ENCODE measurements at regions not wholly inside any gene's neighbourhood (a gene's known extent, or its start where the extent isn't known, plus 50 kb on each side); places are given as distances from the start of the nearest gene placed in this dataset.

GRCh38 chr20:58596750-58597248 is 54.3 kb upstream of the STX16 start:
- Histone ChIP-seq H3K36me3 (ENCODE audit: control insufficient read depth in 1 of 2, insufficient read depth in 2 of 2, low read length in 2 of 2) (no peaks in the 10 kb centered on the region), H3K27ac (ENCODE audit: low read depth, low read length) (no peak overlapping the region), H3K9ac (ENCODE audit: low read length) (no peak overlapping the region), H2BK120ac (ENCODE audit: insufficient read depth, low read length, poor library complexity) (peak overlapping the region; percentile 20), H3K9me3 (ENCODE audit: insufficient read depth, low read depth, low read length) (no peaks in the 10 kb centered on the region), H3K79me1 (ENCODE audit: low read length) (no peaks in the 10 kb centered on the region), H3K23ac (ENCODE audit: low read length) (no peak overlapping the region), H2BK5ac (ENCODE audit: low read depth, low read length, poor library complexity) (no peak overlapping the region), H2AFZ (ENCODE audit: insufficient read depth, low read length, poor library complexity) (no peak overlapping the region), H3K4ac (ENCODE audit: low read depth, low read length) (no peak overlapping the region), H3K4me2 (ENCODE audit: low read length) (no peak overlapping the region), H3K4me1 (ENCODE audit: control insufficient read depth in 1 of 2, insufficient read depth in 2 of 2, low read length in 2 of 2) (peaks cover 0 to 8% of the 10 kb centered on the region in 2 experiments), H3K4me3 (ENCODE audit: low read depth, low read length) (no peak overlapping the region), H3K14ac (ENCODE audit: low read length) (no peak overlapping the region), H3K79me2 (ENCODE audit: control insufficient read depth, insufficient read depth, low read length, poor library complexity) (no peaks in the 10 kb centered on the region), H4K12ac (ENCODE audit: low read depth, low read length) (no peak overlapping the region), H2BK12ac (ENCODE audit: low read length) (no peak overlapping the region), H4K91ac (ENCODE audit: low read depth, low read length) (peak overlapping the region; percentile 26), H3K27me3 (ENCODE audit: insufficient read depth, low read length) (no peaks in the 10 kb centered on the region), H2AK5ac (ENCODE audit: low read length) (no peak overlapping the region), H4K8ac (ENCODE audit: low read depth, low read length) (no peak overlapping the region), H3K18ac (ENCODE audit: low read length) (no peak overlapping the region)
- WGBS (ENCODE audit: extremely low coverage, insufficient coverage, insufficient read length): no CpG with 5 or more reads among the region's 16 CpGs
- DNase-seq: no peak

DNA sequence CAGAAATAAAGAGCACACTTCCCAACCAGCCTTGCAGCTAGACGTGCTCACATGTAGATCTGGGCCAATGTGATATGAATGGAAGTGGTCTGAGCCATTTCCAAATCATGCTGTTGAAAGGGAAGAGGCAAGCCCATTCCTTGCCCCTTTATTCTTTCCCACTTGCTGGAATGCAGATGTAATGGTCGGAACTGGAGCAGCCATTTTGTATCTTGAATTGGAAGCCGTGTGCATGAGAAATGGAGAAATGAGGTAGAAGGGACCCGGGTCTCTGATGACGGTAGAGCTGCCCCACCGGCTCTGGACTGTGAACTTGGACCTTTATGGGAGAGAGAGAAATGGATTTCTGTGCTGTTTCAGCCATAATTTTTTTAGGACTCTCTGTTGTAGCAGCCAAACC is 54.8 kb upstream of the STX16 start:
- Histone ChIP-seq H4K8ac (ENCODE audit: low read depth, low read length) (no peak overlapping the region), H2BK12ac (ENCODE audit: low read length) (no peak overlapping the region), H4K91ac (ENCODE audit: low read depth, low read length) (no peak overlapping the region), H3K79me1 (ENCODE audit: low read length) (no peaks in the 10 kb centered on the region), H2BK120ac (ENCODE audit: insufficient read depth, low read length, poor library complexity) (no peak overlapping the region), H2BK5ac (ENCODE audit: low read depth, low read length, poor library complexity) (no peak overlapping the region), H3K18ac (ENCODE audit: low read length) (no peak overlapping the region), H3K9me3 (ENCODE audit: insufficient read depth, low read depth, low read length) (no peaks in the 10 kb centered on the region), H3K27me3 (ENCODE audit: insufficient read depth, low read length) (no peaks in the 10 kb centered on the region), H4K12ac (ENCODE audit: low read depth, low read length) (no peak overlapping the region), H3K4ac (ENCODE audit: low read depth, low read length) (no peak overlapping the region), H3K14ac (ENCODE audit: low read length) (no peak overlapping the region), H3K27ac (ENCODE audit: low read depth, low read length) (no peak overlapping the region), H2AK5ac (ENCODE audit: low read length) (no peak overlapping the region), H3K79me2 (ENCODE audit: control insufficient read depth, insufficient read depth, low read length, poor library complexity) (no peaks in the 10 kb centered on the region), H3K4me2 (ENCODE audit: low read length) (no peak overlapping the region), H3K9ac (ENCODE audit: low read length) (no peak overlapping the region), H3K4me1 (ENCODE audit: control insufficient read depth in 1 of 2, insufficient read depth in 2 of 2, low read length in 2 of 2) (peaks cover 0 to 8% of the 10 kb centered on the region in 2 experiments), H3K23ac (ENCODE audit: low read length) (no peak overlapping the region), H3K4me3 (ENCODE audit: low read depth, low read length) (no peak overlapping the region), H3K36me3 (ENCODE audit: control insufficient read depth in 1 of 2, insufficient read depth in 2 of 2, low read length in 2 of 2) (no peaks in the 10 kb centered on the region), H2AFZ (ENCODE audit: insufficient read depth, low read length, poor library complexity) (no peak overlapping the region)
- no peak for DNase-seq
- no CpG with 5 or more reads among the region's 6 CpGs for WGBS (ENCODE audit: extremely low coverage, insufficient coverage, insufficient read length)

DNA sequence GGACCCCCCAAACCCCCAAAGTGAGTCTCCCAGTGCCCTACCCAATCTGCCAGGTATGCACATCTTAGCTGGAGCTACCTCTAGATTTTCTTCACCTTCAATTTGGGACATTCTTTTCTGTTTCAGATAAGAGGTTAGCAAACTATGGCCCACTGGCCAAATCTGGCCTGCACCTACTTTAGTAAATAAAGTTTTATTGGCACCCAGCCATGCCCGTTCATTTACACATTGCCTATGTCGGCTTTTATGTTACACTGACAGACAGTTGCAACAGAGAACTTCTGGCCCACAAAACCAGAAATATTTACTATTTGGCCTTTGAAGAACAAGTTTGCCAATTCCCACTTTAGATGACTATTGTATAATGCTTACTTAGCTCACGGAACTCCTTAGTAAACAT is 55.9 kb upstream of the STX16 start:
- no peak overlapping the region for H2AFZ ChIP-seq (ENCODE audit: insufficient read depth, low read length, poor library complexity)
- no CpG with 5 or more reads among the region's 3 CpGs for WGBS (ENCODE audit: extremely low coverage, insufficient coverage, insufficient read length)
- H3K9me3 ChIP-seq (ENCODE audit: insufficient read depth, low read depth, low read length): no peaks in the 10 kb centered on the region
- H3K79me1 ChIP-seq (ENCODE audit: low read length): no peaks in the 10 kb centered on the region
- H3K4me3 ChIP-seq (ENCODE audit: low read depth, low read length): no peak overlapping the region
- no peak overlapping the region for H4K91ac ChIP-seq (ENCODE audit: low read depth, low read length)
- H3K27ac ChIP-seq (ENCODE audit: low read depth, low read length): no peak overlapping the region
- H3K4me2 ChIP-seq (ENCODE audit: low read length): no peak overlapping the region
- H3K27me3 ChIP-seq (ENCODE audit: insufficient read depth, low read length): no peaks in the 10 kb centered on the region
- H3K14ac ChIP-seq (ENCODE audit: low read length): no peak overlapping the region
- no peak overlapping the region for H4K12ac ChIP-seq (ENCODE audit: low read depth, low read length)
- H3K79me2 ChIP-seq (ENCODE audit: control insufficient read depth, insufficient read depth, low read length, poor library complexity): no peaks in the 10 kb centered on the region
- no peak overlapping the region for H3K4ac ChIP-seq (ENCODE audit: low read depth, low read length)
- no peak overlapping the region for H3K9ac ChIP-seq (ENCODE audit: low read length)
- H2BK120ac ChIP-seq (ENCODE audit: insufficient read depth, low read length, poor library complexity): no peak overlapping the region
- H3K18ac ChIP-seq (ENCODE audit: low read length): no peak overlapping the region
- no peak for DNase-seq
- H3K4me1 ChIP-seq (ENCODE audit: control insufficient read depth in 1 of 2, insufficient read depth in 2 of 2, low read length in 2 of 2): peaks cover 0 to 8% of the 10 kb centered on the region in 2 experiments
- no peak overlapping the region for H4K8ac ChIP-seq (ENCODE audit: low read depth, low read length)
- H2AK5ac ChIP-seq (ENCODE audit: low read length): no peak overlapping the region
- H2BK12ac ChIP-seq (ENCODE audit: low read length): no peak overlapping the region
- no peak overlapping the region for H2BK5ac ChIP-seq (ENCODE audit: low read depth, low read length, poor library complexity)
- no peaks in the 10 kb centered on the region for H3K36me3 ChIP-seq (ENCODE audit: control insufficient read depth in 1 of 2, insufficient read depth in 2 of 2, low read length in 2 of 2)
- H3K23ac ChIP-seq (ENCODE audit: low read length): no peak overlapping the region

- Histone ChIP-seq H2AFZ (ENCODE audit: insufficient read depth, low read length, poor library complexity) (no peak overlapping the region), H2BK120ac (ENCODE audit: insufficient read depth, low read length, poor library complexity) (no peak overlapping the region), H2BK5ac (ENCODE audit: low read depth, low read length, poor library complexity) (no peak overlapping the region), H3K79me2 (ENCODE audit: control insufficient read depth, insufficient read depth, low read length, poor library complexity) (no peaks in the 10 kb centered on the region), H3K18ac (ENCODE audit: low read length) (no peak overlapping the region), H3K79me1 (ENCODE audit: low read length) (no peaks in the 10 kb centered on the region), H4K91ac (ENCODE audit: low read depth, low read length) (no peak overlapping the region), H3K14ac (ENCODE audit: low read length) (no peak overlapping the region), H3K4me1 (ENCODE audit: control insufficient read depth in 1 of 2, insufficient read depth in 2 of 2, low read length in 2 of 2) (peaks cover 0 to 8% of the 10 kb centered on the region in 2 experiments), H3K4ac (ENCODE audit: low read depth, low read length) (no peak overlapping the region), H3K27me3 (ENCODE audit: insufficient read depth, low read length) (no peaks in the 10 kb centered on the region), H2AK5ac (ENCODE audit: low read length) (no peak overlapping the region), H4K8ac (ENCODE audit: low read depth, low read length) (no peak overlapping the region), H3K23ac (ENCODE audit: low read length) (no peak overlapping the region), H3K27ac (ENCODE audit: low read depth, low read length) (no peak overlapping the region), H2BK12ac (ENCODE audit: low read length) (no peak overlapping the region), H3K4me3 (ENCODE audit: low read depth, low read length) (no peak overlapping the region), H3K9me3 (ENCODE audit: insufficient read depth, low read depth, low read length) (no peaks in the 10 kb centered on the region), H3K4me2 (ENCODE audit: low read length) (no peak overlapping the region), H3K9ac (ENCODE audit: low read length) (no peak overlapping the region), H3K36me3 (ENCODE audit: control insufficient read depth in 1 of 2, insufficient read depth in 2 of 2, low read length in 2 of 2) (no peaks in the 10 kb centered on the region), H4K12ac (ENCODE audit: low read depth, low read length) (no peak overlapping the region)
- WGBS (ENCODE audit: extremely low coverage, insufficient coverage, insufficient read length): no CpG with 5 or more reads among the region's 18 CpGs
- DNase-seq: no peak
Observed at GRCh38 chr20:58593880-58594638, 57.0 kb upstream of the STX16 start.

Data from trophoblast cell (in vitro differentiated cells and primary cell).